Type B pancreatic cell (in vitro differentiated cells): ENCODE measurements at regions not wholly inside any gene's neighbourhood (a gene's known extent, or its start where the extent isn't known, plus 50 kb on each side); places are given as distances from the start of the nearest gene placed in this dataset.

Source experiments
- DNase-seq: peaks from one replicate; pipeline ENCODE4 v3.0.0; 2021; ENCODE audit warnings: mixed read lengths; ENCODE audit not compliant: unreplicated experiment; ENCODE audit errors: extremely low spot score
- H3K27ac Mint-ChIP-seq: 2 replicates; pipeline ENCODE4 v1.8.0; 2021; ENCODE audit warnings: mild to moderate bottlenecking, mixed read lengths
- H3K27me3 Mint-ChIP-seq: 2 replicates; pipeline ENCODE4 v1.8.0; 2021; ENCODE audit warnings: mixed read lengths
- H3K36me3 Mint-ChIP-seq: 2 replicates; pipeline ENCODE4 v1.8.0; 2021; ENCODE audit warnings: mixed read lengths
- H3K4me1 Mint-ChIP-seq: one replicate; pipeline ENCODE4 v1.8.0; 2021; ENCODE audit warnings: mixed read lengths; ENCODE audit not compliant: unreplicated experiment
- H3K4me3 Mint-ChIP-seq: 2 replicates; pipeline ENCODE4 v1.8.0; 2021; ENCODE audit warnings: mild to moderate bottlenecking, mixed read lengths
- H3K9me3 Mint-ChIP-seq: 2 replicates; pipeline ENCODE4 v1.8.0; 2021; ENCODE audit warnings: mixed read lengths
- CTCF ChIP-seq: fragments of 200-600 bp; sonication (generic); conservative IDR thresholded peaks from 2 replicates; pipeline ENCODE4 v1.5.0; 2021; ENCODE audit warnings: antibody characterized with exemption, mild to moderate bottlenecking

- no peak for TF ChIP-seq CTCF
- H3K4me1 Mint-ChIP-seq, result no peaks in the 10 kb centered on the region
- H3K27me3 Mint-ChIP-seq, result no peaks in the 10 kb centered on the region
These were observed 85.0 kb upstream of the RAB3GAP2 start for GRCh38 chr1:220356981-220357850.

GRCh38 chr1:220353229-220354012, 81.2 kb upstream of the RAB3GAP2 start:
- Mint-ChIP-seq H3K4me3 (no peak overlapping the region), H3K27me3 (no peaks in the 10 kb centered on the region), H3K4me1 (peaks cover 5% of the 10 kb centered on the region), H3K36me3 (no peaks in the 10 kb centered on the region), H3K27ac (no peak overlapping the region), H3K9me3 (no peaks in the 10 kb centered on the region)
- peak; percentile 45 for TF ChIP-seq CTCF
- DNase-seq, result no peak

More at GRCh38 chr1:220356981-220357850, 85.0 kb upstream of the RAB3GAP2 start:
- H3K27ac Mint-ChIP-seq, result no peak overlapping the region
- peaks cover 6% of the 10 kb centered on the region for H3K9me3 Mint-ChIP-seq
- H3K36me3 Mint-ChIP-seq, result no peaks in the 10 kb centered on the region
- H3K4me3 Mint-ChIP-seq, result no peak overlapping the region
- DNase-seq, result no peak

- Mint-ChIP-seq H3K27me3 (peaks cover 2% of the 10 kb centered on the region), H3K36me3 (no peaks in the 10 kb centered on the region), H3K27ac (no peak overlapping the region), H3K9me3 (no peaks in the 10 kb centered on the region), H3K4me3 (no peak overlapping the region), H3K4me1 (peaks cover 5% of the 10 kb centered on the region)
- no peak for TF ChIP-seq CTCF
- DNase-seq, result no peak
These were observed 76.0 kb upstream of the RAB3GAP2 start for GRCh38 chr1:220348211-220348610.

DNA sequence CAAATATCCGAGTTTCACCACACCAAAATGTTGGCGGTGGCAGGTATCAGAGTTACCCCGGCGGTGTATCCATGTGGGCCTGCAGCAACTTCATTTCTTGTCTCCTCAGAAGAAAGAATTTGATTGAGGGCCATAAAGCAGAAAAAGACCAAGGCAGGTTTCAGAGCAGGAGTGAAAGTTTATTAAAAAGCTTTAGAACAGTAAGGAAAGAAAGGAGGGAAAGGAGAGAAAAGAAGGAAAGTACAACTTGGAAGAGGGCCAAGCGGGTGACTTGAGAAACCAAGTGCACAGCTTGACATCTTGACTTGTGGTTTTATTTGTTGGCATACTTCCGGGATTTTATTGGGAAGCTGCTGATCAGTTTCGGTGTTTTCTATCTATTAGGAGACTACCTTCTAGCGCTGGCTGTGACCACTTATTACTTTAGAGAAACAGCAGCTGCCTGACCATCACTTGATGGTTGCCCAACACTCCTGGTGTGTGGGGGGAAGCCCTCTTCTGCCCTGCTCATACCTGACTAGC, 75.5 kb upstream of the RAB3GAP2 start:
- no peak for DNase-seq
- H3K9me3 Mint-ChIP-seq, result no peaks in the 10 kb centered on the region
- H3K36me3 Mint-ChIP-seq, result no peaks in the 10 kb centered on the region
- H3K4me3 Mint-ChIP-seq, result no peak overlapping the region
- no peak overlapping the region for H3K27ac Mint-ChIP-seq
- TF ChIP-seq CTCF, result no peak
- H3K4me1 Mint-ChIP-seq, result peaks cover 5% of the 10 kb centered on the region
- peaks cover 2% of the 10 kb centered on the region for H3K27me3 Mint-ChIP-seq

- Mint-ChIP-seq H3K4me3 (no peak overlapping the region), H3K9me3 (no peaks in the 10 kb centered on the region), H3K36me3 (no peaks in the 10 kb centered on the region), H3K27ac (no peak overlapping the region), H3K27me3 (peaks cover 2% of the 10 kb centered on the region), H3K4me1 (peaks cover 1% of the 10 kb centered on the region)
- DNase-seq, result no peak
- TF ChIP-seq CTCF, result no peak
These were observed 72.5 kb upstream of the RAB3GAP2 start for GRCh38 chr1:220344745-220345144.
